ENCODE measurements at regions not wholly inside any gene's neighbourhood (a gene's known extent, or its start where the extent isn't known, plus 50 kb on each side); places are given as distances from the start of the nearest gene placed in this dataset.

DNA sequence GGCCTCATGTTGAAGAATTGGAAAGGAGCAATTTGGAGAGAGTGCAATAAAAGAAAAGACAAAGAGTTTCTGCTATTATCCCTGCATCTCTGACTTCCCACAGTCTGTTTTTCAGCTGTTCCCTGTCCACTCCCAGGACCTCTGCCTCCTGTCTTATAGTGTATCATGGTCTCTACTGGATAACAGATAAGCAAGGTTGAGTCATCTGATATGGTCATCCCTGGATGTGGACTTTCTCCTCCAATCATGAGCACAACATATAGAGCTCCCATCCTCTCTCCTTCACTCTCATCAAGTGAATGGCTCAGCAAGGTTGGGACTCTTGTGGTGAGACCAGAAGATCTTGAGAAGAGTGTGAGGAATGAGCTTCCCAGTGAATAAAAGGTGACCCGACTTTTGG is 123.1 kb downstream of the PLCE1 start (continued):
- TF ChIP-seq, protein P1, sequence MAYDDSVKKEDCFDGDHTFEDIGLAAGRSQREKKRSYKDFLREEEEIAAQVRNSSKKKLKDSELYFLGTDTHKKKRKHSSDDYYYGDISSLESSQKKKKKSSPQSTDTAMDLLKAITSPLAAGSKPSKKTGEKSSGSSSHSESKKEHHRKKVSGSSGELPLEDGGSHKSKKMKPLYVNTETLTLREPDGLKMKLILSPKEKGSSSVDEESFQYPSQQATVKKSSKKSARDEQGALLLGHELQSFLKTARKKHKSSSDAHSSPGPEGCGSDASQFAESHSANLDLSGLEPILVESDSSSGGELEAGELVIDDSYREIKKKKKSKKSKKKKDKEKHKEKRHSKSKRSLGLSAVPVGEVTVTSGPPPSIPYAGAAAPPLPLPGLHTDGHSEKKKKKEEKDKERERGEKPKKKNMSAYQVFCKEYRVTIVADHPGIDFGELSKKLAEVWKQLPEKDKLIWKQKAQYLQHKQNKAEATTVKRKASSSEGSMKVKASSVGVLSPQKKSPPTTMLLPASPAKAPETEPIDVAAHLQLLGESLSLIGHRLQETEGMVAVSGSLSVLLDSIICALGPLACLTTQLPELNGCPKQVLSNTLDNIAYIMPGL (CRISPR knock-in tag; IDR thresholded peaks at IDR 0.05; ENCODE audit: borderline replicate concordance in 1 of 2, low read depth in 1 of 2), result no peak
- no peak for TF ChIP-seq TBX3 (IDR thresholded peaks at IDR 0.05; ENCODE audit: borderline replicate concordance)
- TF ChIP-seq, protein P2, sequence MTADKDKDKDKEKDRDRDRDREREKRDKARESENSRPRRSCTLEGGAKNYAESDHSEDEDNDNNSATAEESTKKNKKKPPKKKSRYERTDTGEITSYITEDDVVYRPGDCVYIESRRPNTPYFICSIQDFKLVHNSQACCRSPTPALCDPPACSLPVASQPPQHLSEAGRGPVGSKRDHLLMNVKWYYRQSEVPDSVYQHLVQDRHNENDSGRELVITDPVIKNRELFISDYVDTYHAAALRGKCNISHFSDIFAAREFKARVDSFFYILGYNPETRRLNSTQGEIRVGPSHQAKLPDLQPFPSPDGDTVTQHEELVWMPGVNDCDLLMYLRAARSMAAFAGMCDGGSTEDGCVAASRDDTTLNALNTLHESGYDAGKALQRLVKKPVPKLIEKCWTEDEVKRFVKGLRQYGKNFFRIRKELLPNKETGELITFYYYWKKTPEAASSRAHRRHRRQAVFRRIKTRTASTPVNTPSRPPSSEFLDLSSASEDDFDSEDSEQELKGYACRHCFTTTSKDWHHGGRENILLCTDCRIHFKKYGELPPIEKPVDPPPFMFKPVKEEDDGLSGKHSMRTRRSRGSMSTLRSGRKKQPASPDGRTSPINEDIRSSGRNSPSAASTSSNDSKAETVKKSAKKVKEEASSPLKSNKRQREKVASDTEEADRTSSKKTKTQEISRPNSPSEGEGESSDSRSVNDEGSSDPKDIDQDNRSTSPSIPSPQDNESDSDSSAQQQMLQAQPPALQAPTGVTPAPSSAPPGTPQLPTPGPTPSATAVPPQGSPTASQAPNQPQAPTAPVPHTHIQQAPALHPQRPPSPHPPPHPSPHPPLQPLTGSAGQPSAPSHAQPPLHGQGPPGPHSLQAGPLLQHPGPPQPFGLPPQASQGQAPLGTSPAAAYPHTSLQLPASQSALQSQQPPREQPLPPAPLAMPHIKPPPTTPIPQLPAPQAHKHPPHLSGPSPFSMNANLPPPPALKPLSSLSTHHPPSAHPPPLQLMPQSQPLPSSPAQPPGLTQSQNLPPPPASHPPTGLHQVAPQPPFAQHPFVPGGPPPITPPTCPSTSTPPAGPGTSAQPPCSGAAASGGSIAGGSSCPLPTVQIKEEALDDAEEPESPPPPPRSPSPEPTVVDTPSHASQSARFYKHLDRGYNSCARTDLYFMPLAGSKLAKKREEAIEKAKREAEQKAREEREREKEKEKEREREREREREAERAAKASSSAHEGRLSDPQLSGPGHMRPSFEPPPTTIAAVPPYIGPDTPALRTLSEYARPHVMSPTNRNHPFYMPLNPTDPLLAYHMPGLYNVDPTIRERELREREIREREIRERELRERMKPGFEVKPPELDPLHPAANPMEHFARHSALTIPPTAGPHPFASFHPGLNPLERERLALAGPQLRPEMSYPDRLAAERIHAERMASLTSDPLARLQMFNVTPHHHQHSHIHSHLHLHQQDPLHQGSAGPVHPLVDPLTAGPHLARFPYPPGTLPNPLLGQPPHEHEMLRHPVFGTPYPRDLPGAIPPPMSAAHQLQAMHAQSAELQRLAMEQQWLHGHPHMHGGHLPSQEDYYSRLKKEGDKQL (CRISPR knock-in tag; IDR thresholded peaks at IDR 0.05; ENCODE audit: low read depth), result no peak

DNA sequence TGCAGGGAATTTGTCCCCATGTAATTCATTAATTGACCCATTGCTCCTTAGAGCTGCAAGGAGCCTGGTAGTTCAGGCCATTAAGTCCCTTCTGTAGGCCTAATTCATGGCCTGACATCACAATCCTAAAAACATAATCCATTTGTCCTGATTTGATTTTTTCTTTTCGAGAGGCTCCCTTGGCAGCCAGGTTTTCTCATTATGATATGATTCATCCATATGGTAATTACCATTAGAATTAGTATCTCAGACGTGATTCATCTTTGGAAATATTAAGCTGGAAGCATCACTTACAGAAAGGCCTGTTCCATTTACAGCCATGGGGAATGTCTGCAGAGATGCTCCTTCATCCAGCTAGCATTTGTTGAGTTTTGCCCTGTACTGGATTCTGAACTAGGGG is 128.5 kb downstream of the PLCE1 start:
- H4K20me1 ChIP-seq (ENCODE audit: insufficient read depth, low read length), result no peaks in the 10 kb centered on the region
- no peak for DNase-seq (ENCODE audit: low spot score)
- H3K4me1 ChIP-seq (ENCODE audit: insufficient read depth, low read length), result peaks cover 36% of the 10 kb centered on the region
- no peak for TF ChIP-seq TCF12 (IDR thresholded peaks at IDR 0.05)
- TF ChIP-seq TCF12 (CRISPR knock-in tag; IDR thresholded peaks at IDR 0.05), result no peak
- TF ChIP-seq NONO (IDR thresholded peaks at IDR 0.05), result no peak
- TF ChIP-seq NONO (CRISPR knock-in tag; conservative IDR thresholded peaks at IDR 0.05), result no peak
- no peak for TF ChIP-seq TAF1 (CRISPR knock-in tag; IDR thresholded peaks at IDR 0.05)
- H3K27ac ChIP-seq (ENCODE audit: extremely low read length, insufficient read depth, low read length), result no peak overlapping the region
- CTCF ChIA-PET (ENCODE audit: low intra/inter-chr PET ratio, low total read pairs), result no interaction called here
- H3K9ac ChIP-seq (ENCODE audit: insufficient read depth, low read depth, low read length), result no peak overlapping the region
- no peak overlapping the region for H3K4me2 ChIP-seq (ENCODE audit: low read depth, low read length)
- H3K36me3 ChIP-seq (replicated peaks in 1 of 2; ENCODE audit: control insufficient read depth in 1 of 2, insufficient read depth in 2 of 2, low read length in 2 of 2), result no peaks in the 10 kb centered on the region
- FAIRE-seq, result no peak
- H2AFZ ChIP-seq (ENCODE audit: low read length), result no peak overlapping the region
- no peaks in the 10 kb centered on the region for H3K27me3 ChIP-seq (ENCODE audit: control insufficient read depth in 1 of 2, insufficient read depth in 2 of 2, low read length in 2 of 2)
- in situ Hi-C loops (cut with HindIII; ENCODE audit: extremely low pct_ligation_motif_present, low pct_unique_long_range_greater_than_20kb) (no loop called here), intact Hi-C loops (cut with micrococcal nuclease; ENCODE audit: unreplicated experiment) (no loop called here)
- 77% methylated on average over 2 of the region's 2 CpGs for WGBS (ENCODE audit: low lambda C conversion rate)
- H3K4me3 ChIP-seq (replicated peaks in 1 of 3; ENCODE audit: insufficient read depth in 1 of 3, low read depth in 2 of 3, low read length in 3 of 3), result no peak overlapping the region
- no peaks in the 10 kb centered on the region for H3K9me3 ChIP-seq (ENCODE audit: low read length)
- ATAC-seq, result no peak
- BruUV-seq (replicated peaks), result no TSS peak
- POLR2A ChIA-PET, result no interaction called here
- no peaks in the 10 kb centered on the region for H3K79me2 ChIP-seq (ENCODE audit: insufficient read depth, low read length)
